ENCODE measurements at regions not wholly inside any gene's neighbourhood (a gene's known extent, or its start where the extent isn't known, plus 50 kb on each side); places are given as distances from the start of the nearest gene placed in this dataset.
A peak's percentile ranks its signal among the peaks of the same experiment; 100 is the strongest.

DNA sequence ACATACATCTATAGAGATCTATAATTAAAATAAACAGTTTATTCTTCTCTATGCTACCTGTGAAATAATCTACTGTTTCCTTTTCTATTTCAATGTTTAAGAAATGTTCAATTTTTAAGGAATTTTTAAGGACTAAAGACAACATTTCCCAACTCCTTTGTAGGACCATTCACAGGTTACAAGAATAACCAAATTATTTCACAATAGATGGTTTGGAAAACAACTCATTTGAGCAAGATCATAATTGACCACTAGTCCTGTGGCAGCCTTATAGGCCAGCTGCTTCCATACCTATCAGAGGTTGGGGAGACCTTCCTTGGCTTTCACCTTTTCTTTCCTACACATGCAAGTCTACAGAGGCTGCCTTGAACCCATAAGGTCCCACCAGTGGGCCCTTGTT, 193.7 kb downstream of the TTC39B start:
- H3K4me3 ChIP-seq (ENCODE audit: low read depth, low read length): no peak overlapping the region
- H3K4me1 ChIP-seq: no peaks in the 10 kb centered on the region
- H3K27me3 ChIP-seq (ENCODE audit: control insufficient read depth, insufficient read depth, low read length): no peaks in the 10 kb centered on the region
- H3K27ac ChIP-seq: no peak overlapping the region
- no peak overlapping the region for H3K9ac ChIP-seq
- no peaks in the 10 kb centered on the region for H3K9me3 ChIP-seq (ENCODE audit: control insufficient read depth, low read length)
- no peaks in the 10 kb centered on the region for H3K79me2 ChIP-seq
- H3K4me2 ChIP-seq (ENCODE audit: low read length): no peak overlapping the region
- TF ChIP-seq, protein P1, sequence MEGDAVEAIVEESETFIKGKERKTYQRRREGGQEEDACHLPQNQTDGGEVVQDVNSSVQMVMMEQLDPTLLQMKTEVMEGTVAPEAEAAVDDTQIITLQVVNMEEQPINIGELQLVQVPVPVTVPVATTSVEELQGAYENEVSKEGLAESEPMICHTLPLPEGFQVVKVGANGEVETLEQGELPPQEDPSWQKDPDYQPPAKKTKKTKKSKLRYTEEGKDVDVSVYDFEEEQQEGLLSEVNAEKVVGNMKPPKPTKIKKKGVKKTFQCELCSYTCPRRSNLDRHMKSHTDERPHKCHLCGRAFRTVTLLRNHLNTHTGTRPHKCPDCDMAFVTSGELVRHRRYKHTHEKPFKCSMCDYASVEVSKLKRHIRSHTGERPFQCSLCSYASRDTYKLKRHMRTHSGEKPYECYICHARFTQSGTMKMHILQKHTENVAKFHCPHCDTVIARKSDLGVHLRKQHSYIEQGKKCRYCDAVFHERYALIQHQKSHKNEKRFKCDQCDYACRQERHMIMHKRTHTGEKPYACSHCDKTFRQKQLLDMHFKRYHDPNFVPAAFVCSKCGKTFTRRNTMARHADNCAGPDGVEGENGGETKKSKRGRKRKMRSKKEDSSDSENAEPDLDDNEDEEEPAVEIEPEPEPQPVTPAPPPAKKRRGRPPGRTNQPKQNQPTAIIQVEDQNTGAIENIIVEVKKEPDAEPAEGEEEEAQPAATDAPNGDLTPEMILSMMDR (IDR thresholded peaks at IDR 0.05): no peak
- no peak overlapping the region for H2AFZ ChIP-seq
- no peaks in the 10 kb centered on the region for H3K36me3 ChIP-seq (ENCODE audit: control insufficient read depth, insufficient read depth, low read length)

DNA sequence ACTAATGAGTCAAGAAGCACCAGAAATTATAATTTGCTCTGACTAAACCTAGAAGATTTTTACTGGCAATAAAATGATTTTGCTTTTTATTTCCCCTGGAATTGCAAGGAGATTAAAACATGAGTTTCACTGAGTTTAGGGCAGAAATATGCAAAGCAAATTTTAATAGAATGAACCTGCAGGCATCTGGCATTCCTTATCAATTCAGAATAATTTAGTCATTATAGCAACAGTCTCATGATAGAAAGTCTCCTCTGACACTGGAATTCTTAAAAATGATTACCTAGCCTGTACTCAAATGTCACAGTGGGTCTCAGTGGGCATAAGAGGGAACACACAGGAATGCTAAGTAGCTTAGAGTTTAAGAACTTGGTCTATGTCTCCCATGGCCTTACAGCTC, 195.9 kb downstream of the TTC39B start:
- Histone ChIP-seq H3K27me3 (ENCODE audit: control insufficient read depth, insufficient read depth, low read length) (no peaks in the 10 kb centered on the region), H3K36me3 (ENCODE audit: control insufficient read depth, insufficient read depth, low read length) (no peaks in the 10 kb centered on the region), H3K4me3 (ENCODE audit: low read depth, low read length) (no peak overlapping the region), H2AFZ (no peak overlapping the region), H3K9ac (no peak overlapping the region), H3K79me2 (no peaks in the 10 kb centered on the region), H3K4me2 (ENCODE audit: low read length) (no peak overlapping the region), H3K4me1 (no peaks in the 10 kb centered on the region), H3K27ac (no peak overlapping the region), H3K9me3 (ENCODE audit: control insufficient read depth, low read length) (no peaks in the 10 kb centered on the region)
- TF ChIP-seq, protein P1 (IDR thresholded peaks at IDR 0.05): no peak

DNA sequence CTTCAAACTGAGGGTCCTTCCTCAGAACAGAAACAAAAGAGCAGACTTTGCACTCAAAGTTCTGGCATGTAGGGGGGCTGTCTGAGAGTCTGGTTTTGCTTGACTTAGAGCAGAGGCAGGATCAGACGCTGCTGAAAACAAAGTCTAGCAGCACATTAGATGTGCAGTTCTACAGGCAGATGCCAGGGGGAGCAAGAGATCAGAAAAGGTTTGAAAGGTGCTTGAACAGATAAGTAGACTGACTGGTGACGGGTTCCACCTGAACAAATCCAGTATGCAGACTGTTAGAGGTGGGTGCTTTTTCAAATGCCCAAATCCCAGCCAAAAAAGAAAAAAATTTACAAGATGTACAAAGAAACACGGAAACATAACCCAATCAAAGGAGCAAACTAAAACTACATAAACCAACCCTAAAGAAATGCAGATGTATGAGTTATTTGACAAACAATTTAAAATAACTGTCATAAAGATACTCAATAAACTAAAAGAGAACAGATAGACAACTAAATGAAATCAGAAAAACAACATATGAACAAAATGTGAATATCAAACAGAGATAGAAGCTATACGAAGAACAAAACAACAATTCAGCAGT, 194.7 kb upstream of the FREM1 start:
- no peaks in the 10 kb centered on the region for H3K79me2 ChIP-seq
- no peaks in the 10 kb centered on the region for H3K9me3 ChIP-seq (ENCODE audit: control insufficient read depth, low read length)
- no peak overlapping the region for H3K9ac ChIP-seq
- no peak overlapping the region for H2AFZ ChIP-seq
- H3K27me3 ChIP-seq (ENCODE audit: control insufficient read depth, insufficient read depth, low read length): no peaks in the 10 kb centered on the region
- TF ChIP-seq, protein P1 (IDR thresholded peaks at IDR 0.05): peak; percentile 48
- no peaks in the 10 kb centered on the region for H3K4me1 ChIP-seq
- no peak overlapping the region for H3K4me2 ChIP-seq (ENCODE audit: low read length)
- H3K36me3 ChIP-seq (ENCODE audit: control insufficient read depth, insufficient read depth, low read length): no peaks in the 10 kb centered on the region
- no peak overlapping the region for H3K4me3 ChIP-seq (ENCODE audit: low read depth, low read length)
- no peak overlapping the region for H3K27ac ChIP-seq

DNA sequence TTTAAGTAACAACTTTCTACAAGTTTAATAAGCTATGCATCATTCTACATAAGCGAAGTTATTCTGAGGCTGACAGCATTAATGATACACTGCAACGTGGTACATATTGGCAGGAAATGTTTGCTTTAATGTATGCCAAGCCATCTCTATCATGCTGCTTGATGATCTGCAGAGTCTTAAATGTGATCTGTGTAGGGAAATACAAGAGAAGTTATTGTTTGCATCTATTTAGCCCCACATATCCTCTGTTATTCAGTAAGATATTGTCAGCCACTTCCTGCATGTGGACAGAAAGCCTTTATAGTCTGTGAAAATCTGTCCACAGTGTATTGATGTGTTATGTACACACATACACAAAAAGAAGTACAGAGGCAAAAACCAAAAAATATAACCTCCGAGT, 193.1 kb upstream of the FREM1 start:
- H3K9ac ChIP-seq: no peak overlapping the region
- H3K4me1 ChIP-seq: no peaks in the 10 kb centered on the region

DNA sequence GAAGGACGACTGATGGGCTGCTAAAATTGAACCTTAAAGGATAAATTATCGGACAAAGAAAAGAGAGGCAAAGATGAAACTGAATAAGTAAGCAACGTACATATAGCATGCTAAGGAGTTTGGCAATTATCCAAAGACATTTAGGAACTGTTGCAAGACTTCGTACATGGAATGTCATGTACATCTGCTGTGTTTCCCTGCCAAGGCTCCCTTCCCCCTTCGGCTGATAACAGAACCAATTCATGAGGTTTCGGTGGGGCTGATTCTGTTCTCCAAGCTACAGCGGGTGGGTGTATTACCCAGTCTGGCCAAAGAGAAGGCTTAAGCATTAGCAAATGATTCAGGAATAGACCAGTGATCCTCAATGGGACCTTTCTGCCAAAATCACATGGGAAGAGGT, 190.9 kb upstream of the FREM1 start:
- no peak overlapping the region for H3K9ac ChIP-seq
- H3K27me3 ChIP-seq (ENCODE audit: control insufficient read depth, insufficient read depth, low read length): no peaks in the 10 kb centered on the region
- TF ChIP-seq, protein P1 (IDR thresholded peaks at IDR 0.05): no peak
- H3K4me2 ChIP-seq (ENCODE audit: low read length): no peak overlapping the region
- H3K27ac ChIP-seq: no peak overlapping the region
- no peak overlapping the region for H3K4me3 ChIP-seq (ENCODE audit: low read depth, low read length)
- H3K4me1 ChIP-seq: no peaks in the 10 kb centered on the region
- no peaks in the 10 kb centered on the region for H3K9me3 ChIP-seq (ENCODE audit: control insufficient read depth, low read length)
- no peaks in the 10 kb centered on the region for H3K36me3 ChIP-seq (ENCODE audit: control insufficient read depth, insufficient read depth, low read length)
- H2AFZ ChIP-seq: no peak overlapping the region
- no peaks in the 10 kb centered on the region for H3K79me2 ChIP-seq

More for the DNA sequence above, 193.1 kb upstream of the FREM1 start:
- no peaks in the 10 kb centered on the region for H3K79me2 ChIP-seq
- H3K9me3 ChIP-seq (ENCODE audit: control insufficient read depth, low read length): no peaks in the 10 kb centered on the region
- H3K4me3 ChIP-seq (ENCODE audit: low read depth, low read length): no peak overlapping the region
- H3K27ac ChIP-seq: no peak overlapping the region
- no peaks in the 10 kb centered on the region for H3K27me3 ChIP-seq (ENCODE audit: control insufficient read depth, insufficient read depth, low read length)
- TF ChIP-seq, protein P1 (IDR thresholded peaks at IDR 0.05): no peak
- no peak overlapping the region for H2AFZ ChIP-seq
- no peaks in the 10 kb centered on the region for H3K36me3 ChIP-seq (ENCODE audit: control insufficient read depth, insufficient read depth, low read length)
- no peak overlapping the region for H3K4me2 ChIP-seq (ENCODE audit: low read length)

Measured in parathyroid adenoma (tissue), 2 donors.